ENCODE measurements at regions not wholly inside any gene's neighbourhood (a gene's known extent, or its start where the extent isn't known, plus 50 kb on each side); places are given as distances from the start of the nearest gene placed in this dataset.

GRCh38 chr15:95857124-95857757, 473.3 kb upstream of the NR2F2 start:
- DNase-seq (ENCODE audit: low read depth in 2 of 2) = no peak

GRCh38 chr15:95857758-95858157, 472.7 kb upstream of the NR2F2 start:
- no peak for DNase-seq (ENCODE audit: low read depth in 2 of 2)

GRCh38 chr15:95860406-95860805, 470.1 kb upstream of the NR2F2 start:
- no peak for DNase-seq (ENCODE audit: low read depth in 2 of 2)

GRCh38 chr15:95864467-95864886, 466.0 kb upstream of the NR2F2 start:
- DNase-seq (ENCODE audit: low read depth in 2 of 2) = no peak

GRCh38 chr15:95865330-95865739, 465.2 kb upstream of the NR2F2 start:
- no peak for DNase-seq (ENCODE audit: low read depth in 2 of 2)

DNA sequence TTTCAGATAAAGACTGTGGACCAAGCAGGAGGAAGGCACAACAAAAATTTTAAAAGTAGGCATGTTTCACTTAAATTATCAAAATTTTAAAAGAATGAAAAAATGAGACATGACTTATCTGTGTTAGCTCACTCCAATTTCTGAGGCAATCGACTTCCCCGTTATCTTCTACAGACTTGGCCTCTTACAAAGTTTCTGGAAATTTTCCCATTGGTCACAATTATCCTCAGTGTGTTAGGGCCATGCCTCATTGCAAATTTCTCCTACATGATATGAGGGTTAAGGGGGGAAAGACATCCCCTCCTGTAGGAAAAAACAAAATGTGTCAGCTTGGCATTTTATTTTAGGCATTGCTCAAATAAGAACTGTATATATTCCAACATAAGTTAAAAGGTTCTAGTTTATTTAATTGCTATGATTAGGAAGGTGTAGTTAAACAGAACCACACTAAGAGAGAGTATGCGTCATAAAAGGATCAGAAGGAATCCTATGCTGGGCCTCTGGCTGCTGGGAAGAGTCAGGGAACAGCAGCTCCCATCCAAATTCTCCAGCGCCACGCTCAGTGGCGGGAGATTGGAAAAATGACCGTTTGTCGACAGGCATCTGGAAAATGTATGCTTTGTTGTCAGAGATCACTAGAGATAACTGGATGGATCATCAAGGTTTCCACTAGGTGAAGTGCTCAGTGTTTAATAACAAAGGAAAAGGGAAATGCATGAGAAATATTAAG, 463.6 kb upstream of the NR2F2 start:
- DNase-seq (ENCODE audit: low read depth in 2 of 2) = no peak

GRCh38 chr15:95868450-95868849, 462.1 kb upstream of the NR2F2 start:
- DNase-seq (ENCODE audit: low read depth in 2 of 2) = no peak

DNA sequence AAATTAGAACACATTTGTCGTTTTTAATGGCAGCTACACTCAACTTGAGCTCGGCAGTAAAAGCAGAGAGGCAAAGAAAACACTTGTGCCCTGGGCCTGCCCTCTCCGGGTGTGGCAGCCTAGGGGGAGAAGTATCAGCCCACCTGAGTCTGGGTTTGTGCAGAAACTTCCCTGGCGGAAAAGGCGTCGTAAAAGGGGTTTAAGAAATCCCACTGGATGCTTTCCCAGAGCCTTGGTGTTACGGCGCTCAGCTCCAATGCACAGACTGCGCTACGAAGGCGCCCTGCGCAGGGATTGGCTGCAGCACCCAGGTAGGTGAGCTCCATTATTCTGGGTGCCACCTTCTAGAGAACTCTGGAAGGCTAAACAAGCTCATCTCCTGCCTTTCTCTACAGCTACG, 461.5 kb upstream of the NR2F2 start:
- DNase-seq (ENCODE audit: low read depth in 2 of 2) = no peak

- DNase-seq (ENCODE audit: low read depth in 2 of 2) = no peak
Measured at GRCh38 chr15:95869920-95870319, 460.6 kb upstream of the NR2F2 start.

DNA sequence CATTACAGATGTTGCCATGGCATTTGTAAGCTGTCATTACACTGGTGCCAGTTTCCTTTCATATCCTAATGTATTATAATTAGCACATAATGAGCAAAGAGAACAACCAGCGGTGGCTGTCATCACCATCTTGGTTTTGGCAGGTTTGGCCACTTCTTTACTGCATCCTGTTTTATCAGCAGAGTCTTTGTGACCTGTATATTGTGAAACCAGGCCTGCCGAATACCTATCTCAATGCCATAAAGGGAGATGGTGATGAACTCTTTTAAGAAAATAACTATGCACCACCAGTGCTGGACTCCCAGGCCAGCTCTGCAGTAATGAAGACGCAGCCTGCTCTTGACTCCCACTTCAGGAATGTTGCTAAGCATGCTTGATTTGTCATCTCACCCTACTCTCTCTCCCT, 458.1 kb upstream of the NR2F2 start:
- DNase-seq (ENCODE audit: low read depth in 2 of 2) = no peak

- DNase-seq (ENCODE audit: low read depth in 2 of 2) = no peak
Measured at GRCh38 chr15:95874637-95875036, 455.9 kb upstream of the NR2F2 start.

GRCh38 chr15:95875121-95875643, 455.3 kb upstream of the NR2F2 start:
- DNase-seq (ENCODE audit: low read depth in 2 of 2) = no peak

DNA sequence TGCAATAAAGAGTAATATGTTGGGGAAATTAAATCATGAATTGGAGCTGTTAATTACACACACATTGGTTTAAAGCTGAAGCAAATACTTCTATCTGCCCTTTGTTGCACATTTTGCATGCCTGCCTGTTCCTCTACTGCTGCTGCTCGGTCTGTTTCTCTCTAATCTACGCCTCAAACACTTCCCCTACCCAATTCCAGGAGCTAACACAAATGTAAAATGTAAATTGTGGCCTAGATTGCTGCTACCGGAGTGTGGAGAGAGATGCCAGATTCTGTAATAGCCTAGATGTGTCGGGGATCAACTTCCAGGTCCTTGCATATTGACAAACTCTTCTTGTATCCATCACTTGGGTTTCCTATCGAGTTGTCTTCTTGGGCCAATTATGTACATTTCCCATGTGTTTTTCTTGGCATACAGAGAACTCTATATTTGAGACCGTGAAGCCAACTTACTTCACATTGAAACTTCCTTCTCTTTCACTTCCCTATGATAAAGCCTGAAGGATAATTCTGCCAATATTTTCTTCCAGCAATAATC, 450.4 kb upstream of the NR2F2 start:
- DNase-seq (ENCODE audit: low read depth in 2 of 2) = no peak

DNA sequence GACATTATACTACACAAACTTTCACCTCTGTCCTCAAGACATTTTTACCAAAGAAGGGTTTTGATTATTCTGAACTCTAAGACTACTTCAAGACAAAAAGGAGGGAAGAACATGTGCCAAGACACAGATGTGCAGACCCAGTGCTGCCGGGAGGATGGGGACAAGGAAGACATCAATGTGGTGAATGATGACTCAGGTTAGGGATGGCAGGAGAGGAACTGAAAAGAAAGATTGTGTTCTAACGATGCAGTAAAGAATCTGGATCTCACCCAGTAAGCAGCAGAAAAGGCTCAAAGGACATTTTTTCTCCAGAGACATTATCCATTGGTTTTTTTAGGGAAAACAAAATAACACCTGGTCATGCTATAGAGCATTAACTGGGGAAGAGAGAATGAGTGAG, 449.9 kb upstream of the NR2F2 start:
- DNase-seq (ENCODE audit: low read depth in 2 of 2) = no peak

- DNase-seq (ENCODE audit: low read depth in 2 of 2) = no peak
Measured at GRCh38 chr15:95883064-95883463, 447.4 kb upstream of the NR2F2 start.

GRCh38 chr15:95884276-95884675, 446.2 kb upstream of the NR2F2 start:
- no peak for DNase-seq (ENCODE audit: low read depth in 2 of 2)

GRCh38 chr15:95887666-95888390, 442.7 kb upstream of the NR2F2 start:
- DNase-seq (ENCODE audit: low read depth in 2 of 2) = no peak

- no peak for DNase-seq (ENCODE audit: low read depth in 2 of 2)
Measured at GRCh38 chr15:95888762-95889161, 441.7 kb upstream of the NR2F2 start.

DNA sequence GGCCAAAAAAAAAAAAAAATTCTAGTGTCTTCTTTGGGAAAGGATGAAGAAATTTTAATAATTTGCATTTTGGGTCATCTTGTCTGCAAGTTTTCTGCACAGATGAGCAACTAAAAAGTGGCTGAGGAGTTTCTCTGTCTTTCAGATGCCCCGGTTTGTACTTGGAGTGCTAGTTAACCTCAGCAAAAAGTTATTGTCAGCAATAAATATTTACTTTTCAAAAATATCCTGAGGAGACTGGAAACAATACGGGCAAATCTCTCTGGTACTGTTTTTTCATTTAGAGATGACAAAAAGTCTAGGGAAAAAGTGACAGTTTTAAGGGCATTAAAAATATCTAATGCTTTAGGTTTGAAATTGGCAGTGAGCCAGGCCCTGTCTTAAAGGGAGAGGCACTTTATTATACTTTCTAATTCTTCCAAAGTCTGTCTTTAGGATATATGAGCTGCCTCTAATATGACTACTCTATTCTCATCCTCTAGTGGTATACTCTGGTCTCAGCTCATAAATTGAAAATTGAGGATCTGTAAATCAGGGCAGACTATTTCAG, 436.0 kb upstream of the NR2F2 start:
- no peak for DNase-seq (ENCODE audit: low read depth in 2 of 2)

- DNase-seq (ENCODE audit: low read depth in 2 of 2) = no peak
Measured at GRCh38 chr15:95895508-95895907, 435.0 kb upstream of the NR2F2 start.

DNA sequence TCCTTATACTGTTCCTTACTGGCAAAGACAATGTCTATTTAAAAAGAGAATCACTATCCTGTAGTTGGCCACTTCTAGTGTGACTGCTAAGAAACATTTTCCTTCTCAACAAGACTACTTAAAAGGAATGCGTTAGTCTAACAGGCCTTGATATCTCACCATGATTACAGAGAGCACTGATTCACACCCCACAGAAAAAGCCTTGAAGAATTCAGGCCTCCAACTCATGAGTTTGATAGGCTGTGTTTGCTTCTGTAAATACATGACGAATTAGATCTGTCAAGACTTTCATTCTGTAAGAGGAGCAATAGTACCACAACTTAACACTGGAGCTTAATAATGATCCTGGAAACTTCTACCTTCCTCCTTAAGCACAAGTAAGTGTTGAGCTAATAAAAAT, 432.8 kb upstream of the NR2F2 start:
- DNase-seq (ENCODE audit: low read depth in 2 of 2) = no peak

DNA sequence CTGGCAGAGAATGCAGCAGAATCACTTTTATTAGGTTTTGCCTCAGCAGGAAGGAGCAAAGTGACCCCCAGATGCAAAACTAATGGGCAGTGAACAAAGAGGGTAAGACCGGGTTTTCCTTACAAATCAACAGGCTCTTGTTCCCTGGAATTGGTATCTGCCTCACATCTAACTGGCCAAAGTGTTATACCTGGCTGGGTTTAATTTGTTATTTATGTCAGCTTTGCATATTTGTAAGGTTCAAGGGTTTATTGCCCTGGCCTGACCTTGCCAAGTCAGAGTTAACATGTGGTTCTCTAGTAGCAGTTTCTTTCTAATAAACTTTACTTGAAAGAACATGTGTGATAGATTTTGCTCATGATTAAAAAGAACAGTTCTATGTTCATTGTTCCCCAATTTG, 431.7 kb upstream of the NR2F2 start:
- no peak for DNase-seq (ENCODE audit: low read depth in 2 of 2)

Measured in stimulated activated CD4-positive, alpha-beta T cell treated with anti-CD3 and anti-CD28 coated beads, Interleukin-15, amount 100 ng/mL, for 48 hours (primary cell).